GM12891 (cell line): ENCODE measurements at regions not wholly inside any gene's neighbourhood (a gene's known extent, or its start where the extent isn't known, plus 50 kb on each side); places are given as distances from the start of the nearest gene placed in this dataset.

ENCODE experiments used
- PAX5 ChIP-seq: IDR thresholded peaks from 2 replicates; pipeline ENCODE4 v1.6.1; 2011; ENCODE audit warnings: low read length, moderate library complexity, mild to moderate bottlenecking; ENCODE audit not compliant: insufficient read depth, severe bottlenecking
- POLR2A ChIP-seq: IDR thresholded peaks from 2 replicates; pipeline ENCODE4 v1.6.1; 2011; ENCODE audit warnings: low read depth, low read length, control low read depth
- POLR2AphosphoS5 ChIP-seq: IDR thresholded peaks from 2 replicates; pipeline ENCODE4 v1.6.1; 2011; ENCODE audit warnings: low read depth, low read length, control low read depth
- POU2F2 ChIP-seq: IDR thresholded peaks from 2 replicates; pipeline ENCODE4 v1.6.1; 2011; ENCODE audit warnings: low read depth, mild to moderate bottlenecking, control low read depth, low read length, moderate library complexity
- SPI1 ChIP-seq: IDR thresholded peaks from 2 replicates; pipeline ENCODE4 v1.6.1; 2011; ENCODE audit warnings: low read depth, low read length, control low read depth
- TAF1 ChIP-seq: IDR thresholded peaks from 2 replicates; pipeline ENCODE4 v1.6.1; 2011; ENCODE audit warnings: low read depth, low read length, control low read depth

DNA sequence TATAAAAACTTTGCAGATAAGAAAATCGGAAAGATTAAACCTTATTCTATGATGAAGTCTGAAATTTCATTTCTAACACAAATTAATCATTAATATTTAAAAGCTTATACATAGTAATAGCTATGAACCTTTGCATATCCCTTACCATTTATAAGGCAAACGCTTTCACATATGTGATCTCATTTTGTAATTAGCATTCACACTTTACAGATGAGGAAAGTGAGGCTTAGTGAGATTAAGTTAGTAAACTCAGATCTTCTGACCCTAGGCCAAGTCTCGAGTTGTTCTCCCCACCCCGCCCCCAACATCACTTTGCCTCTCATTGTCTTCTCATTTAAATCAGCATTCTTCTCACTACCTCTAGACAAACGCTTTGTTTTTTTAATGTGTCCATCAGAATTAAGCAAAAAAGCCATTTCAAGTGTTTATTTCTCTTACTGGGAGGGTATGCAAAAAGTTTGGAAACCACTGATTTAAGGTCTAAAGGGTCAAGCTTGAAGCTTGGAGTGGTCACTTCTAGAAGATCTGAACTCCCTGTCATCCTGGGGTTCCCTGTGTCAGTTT is 172.9 kb upstream of the BCL6 start:
- TF ChIP-seq POLR2AphosphoS5 = no peak
- TF ChIP-seq POLR2A = no peak
- no peak for TF ChIP-seq TAF1
- no peak for TF ChIP-seq SPI1
- TF ChIP-seq POU2F2 = no peak
- no peak for TF ChIP-seq PAX5
